ENCODE measurements at regions not wholly inside any gene's neighbourhood (a gene's known extent, or its start where the extent isn't known, plus 50 kb on each side); places are given as distances from the start of the nearest gene placed in this dataset.
"Not testable (repeated sequence)": the region's sequence is repeated elsewhere in the genome, so short reads cannot be mapped to it uniquely, and the experiment has no call there.

GRCh38 chr9:19625426-19625825, 163.4 kb downstream of the SLC24A2 start:
- not testable (repeated sequence) for TF ChIP-seq POLR2A (IDR thresholded peaks at IDR 0.05); CTCF (IDR thresholded peaks at IDR 0.05 in 4 of 5, conservative IDR thresholded peaks at IDR 0.05 in 1 of 5)
